ENCODE measurements at regions not wholly inside any gene's neighbourhood (a gene's known extent, or its start where the extent isn't known, plus 50 kb on each side); places are given as distances from the start of the nearest gene placed in this dataset.

DNA sequence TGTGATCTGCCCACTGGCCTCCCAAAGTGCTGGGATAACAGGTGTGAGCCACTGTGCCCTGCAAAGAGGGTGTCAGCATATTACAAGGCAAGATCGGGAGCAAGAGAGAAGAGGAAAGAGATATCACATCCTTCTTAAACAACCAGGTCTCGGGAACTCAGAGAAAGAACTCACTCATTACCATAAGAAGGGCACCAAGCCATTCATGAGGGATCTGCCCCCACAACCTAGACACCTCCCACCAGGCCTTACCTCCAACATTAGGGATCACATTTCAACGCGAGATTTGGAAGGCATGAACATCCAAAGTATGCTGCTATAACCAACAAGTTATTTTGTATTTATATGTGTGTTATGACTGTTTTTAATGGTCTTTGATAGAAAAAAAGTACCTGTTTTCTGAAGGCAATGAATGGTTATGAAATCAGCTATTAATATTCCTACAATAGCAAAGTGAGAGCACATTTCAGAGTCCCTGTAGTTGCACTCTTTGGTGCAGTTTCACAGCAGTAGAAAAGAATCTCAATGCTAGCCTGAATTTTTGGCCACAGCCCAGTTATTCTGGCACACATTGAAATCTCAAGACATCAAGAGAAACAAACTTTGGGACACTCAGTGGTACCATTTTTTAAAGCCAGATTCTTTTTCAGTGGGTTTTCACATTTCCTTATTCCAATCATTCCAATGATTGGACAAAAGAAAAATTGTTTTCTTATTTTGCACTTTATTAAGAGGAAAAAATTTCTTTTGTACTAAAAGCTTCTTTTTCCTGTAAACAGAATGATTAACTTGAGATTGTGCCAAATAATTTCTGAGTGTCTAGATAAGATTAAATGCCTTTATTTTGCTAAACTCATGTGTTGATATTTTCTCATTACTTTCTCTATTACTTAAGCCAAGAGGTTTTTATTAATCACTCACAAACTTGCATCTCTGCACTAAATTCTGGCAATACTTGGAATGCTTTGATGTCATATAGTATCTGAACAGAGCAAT, 582.6 kb upstream of the ATP2B1 start:
- Histone ChIP-seq H3K4me1 (peaks cover 10% of the 10 kb centered on the region), H3K4me3 (no peak overlapping the region), H3K27me3 (no peaks in the 10 kb centered on the region), H3K9me3 (no peaks in the 10 kb centered on the region), H3K27ac (no peak overlapping the region), H3K36me3 (no peaks in the 10 kb centered on the region)
- no peak for DNase-seq (ENCODE audit: extremely low spot score in 2 of 2)
- TF ChIP-seq POLR2A (IDR thresholded peaks at IDR 0.05) = no peak
- TF ChIP-seq, protein P1, sequence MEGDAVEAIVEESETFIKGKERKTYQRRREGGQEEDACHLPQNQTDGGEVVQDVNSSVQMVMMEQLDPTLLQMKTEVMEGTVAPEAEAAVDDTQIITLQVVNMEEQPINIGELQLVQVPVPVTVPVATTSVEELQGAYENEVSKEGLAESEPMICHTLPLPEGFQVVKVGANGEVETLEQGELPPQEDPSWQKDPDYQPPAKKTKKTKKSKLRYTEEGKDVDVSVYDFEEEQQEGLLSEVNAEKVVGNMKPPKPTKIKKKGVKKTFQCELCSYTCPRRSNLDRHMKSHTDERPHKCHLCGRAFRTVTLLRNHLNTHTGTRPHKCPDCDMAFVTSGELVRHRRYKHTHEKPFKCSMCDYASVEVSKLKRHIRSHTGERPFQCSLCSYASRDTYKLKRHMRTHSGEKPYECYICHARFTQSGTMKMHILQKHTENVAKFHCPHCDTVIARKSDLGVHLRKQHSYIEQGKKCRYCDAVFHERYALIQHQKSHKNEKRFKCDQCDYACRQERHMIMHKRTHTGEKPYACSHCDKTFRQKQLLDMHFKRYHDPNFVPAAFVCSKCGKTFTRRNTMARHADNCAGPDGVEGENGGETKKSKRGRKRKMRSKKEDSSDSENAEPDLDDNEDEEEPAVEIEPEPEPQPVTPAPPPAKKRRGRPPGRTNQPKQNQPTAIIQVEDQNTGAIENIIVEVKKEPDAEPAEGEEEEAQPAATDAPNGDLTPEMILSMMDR (IDR thresholded peaks at IDR 0.05) = no peak
- no peak for TF ChIP-seq POLR2AphosphoS5 (IDR thresholded peaks at IDR 0.05; ENCODE audit: insufficient read depth in 1 of 2, low read depth in 1 of 2)
- intact Hi-C loops (cut with DNase I) = no loop called here

DNA sequence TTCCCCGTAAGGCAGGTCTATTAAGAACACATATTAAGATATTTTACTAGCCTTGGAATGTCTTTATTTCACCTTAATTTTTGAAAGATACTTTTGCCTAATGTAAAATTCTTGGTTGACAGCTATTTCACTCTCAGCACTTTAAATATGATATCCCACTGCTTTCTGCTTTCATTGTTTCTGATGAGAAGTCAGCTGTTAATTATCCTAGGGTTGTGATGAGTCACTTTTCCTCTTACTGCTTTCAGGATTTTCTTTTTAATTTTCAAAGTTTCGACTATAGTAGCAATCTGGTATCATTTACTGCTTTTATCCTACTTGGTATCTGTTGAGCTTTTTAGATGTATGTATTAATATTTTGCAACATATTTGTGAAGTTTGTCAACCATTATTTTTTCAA, 578.9 kb upstream of the ATP2B1 start:
- Histone ChIP-seq H3K27me3 (no peaks in the 10 kb centered on the region), H3K4me3 (no peak overlapping the region), H3K4me1 (peaks cover 8% of the 10 kb centered on the region), H3K27ac (no peak overlapping the region), H3K36me3 (no peaks in the 10 kb centered on the region), H3K9me3 (no peaks in the 10 kb centered on the region)
- intact Hi-C loops (cut with DNase I) = no loop called here
- DNase-seq (ENCODE audit: extremely low spot score in 2 of 2) = no peak
- TF ChIP-seq, protein P1 (IDR thresholded peaks at IDR 0.05) = no peak
- no peak for TF ChIP-seq POLR2AphosphoS5 (IDR thresholded peaks at IDR 0.05; ENCODE audit: insufficient read depth in 1 of 2, low read depth in 1 of 2)
- no peak for TF ChIP-seq POLR2A (IDR thresholded peaks at IDR 0.05)

DNA sequence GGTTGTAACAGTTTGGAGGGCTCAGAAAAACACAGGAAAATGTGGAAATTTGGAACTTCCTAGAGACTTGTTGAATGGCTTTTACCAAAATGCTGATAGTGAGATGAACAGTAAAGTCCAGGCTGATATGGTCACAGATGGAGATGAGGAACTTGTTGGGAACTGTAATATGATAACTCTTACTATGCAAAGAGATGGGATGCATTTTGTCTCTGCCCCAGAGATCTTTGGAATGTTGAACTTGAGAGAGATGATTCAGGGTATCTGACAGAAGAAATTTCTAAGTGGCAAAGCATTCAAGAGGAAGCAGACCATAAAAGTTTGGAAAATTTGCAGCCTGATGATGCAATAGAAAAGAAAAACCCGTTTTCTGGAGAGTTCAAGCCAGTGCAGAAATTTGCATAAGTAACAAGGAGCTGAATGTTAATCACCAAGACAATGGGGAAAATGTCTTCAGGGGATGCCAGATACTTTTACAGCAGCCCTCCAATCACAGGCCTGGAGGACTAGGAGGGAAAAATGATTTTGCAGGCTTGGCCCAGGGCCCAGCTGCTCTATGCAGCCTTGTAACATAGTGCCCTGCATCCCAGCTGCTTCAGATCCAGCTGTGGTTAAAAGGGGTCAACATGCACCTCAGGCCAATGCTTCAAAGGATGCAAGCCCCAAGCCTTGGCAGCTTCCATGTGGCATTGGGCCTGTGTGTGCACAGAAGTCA, 572.7 kb upstream of the ATP2B1 start:
- TF ChIP-seq POLR2AphosphoS5 (IDR thresholded peaks at IDR 0.05; ENCODE audit: insufficient read depth in 1 of 2, low read depth in 1 of 2) (no peak), POLR2A (IDR thresholded peaks at IDR 0.05) (no peak)
- TF ChIP-seq, protein P1 (IDR thresholded peaks at IDR 0.05) = no peak
- Histone ChIP-seq H3K27ac (no peak overlapping the region), H3K9me3 (no peaks in the 10 kb centered on the region), H3K4me3 (no peak overlapping the region), H3K27me3 (no peaks in the 10 kb centered on the region), H3K36me3 (no peaks in the 10 kb centered on the region), H3K4me1 (no peaks in the 10 kb centered on the region)
- DNase-seq (ENCODE audit: extremely low spot score in 2 of 2) = no peak
- intact Hi-C loops (cut with DNase I) = no loop called here

DNA sequence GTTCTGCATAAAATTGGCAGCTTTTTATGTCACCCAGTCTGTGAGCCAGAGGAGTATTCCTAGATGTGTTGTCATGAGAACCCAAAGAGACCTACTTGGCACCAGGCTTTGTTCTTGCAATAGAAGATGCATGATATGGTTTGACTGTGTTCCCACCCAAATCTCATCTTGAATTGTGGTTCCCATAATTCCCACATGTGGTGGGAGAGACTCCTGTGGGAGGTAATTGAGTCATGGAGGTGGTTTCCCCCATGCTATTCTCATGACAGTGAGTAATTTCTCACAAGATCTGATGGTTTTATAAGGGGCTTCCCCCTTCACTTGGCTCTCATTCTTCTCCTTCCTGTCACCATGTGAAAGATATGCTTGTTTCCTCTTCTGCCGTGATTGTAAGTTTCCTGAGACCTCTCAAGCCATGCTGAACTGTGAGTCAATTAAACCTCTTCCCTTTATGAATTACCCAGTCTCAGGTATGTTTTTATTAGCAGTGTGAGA, 572.0 kb upstream of the ATP2B1 start:
- H3K9me3 ChIP-seq = no peaks in the 10 kb centered on the region
- no peak for DNase-seq (ENCODE audit: extremely low spot score in 2 of 2)
- intact Hi-C loops (cut with DNase I) = no loop called here
- H3K4me3 ChIP-seq = no peak overlapping the region
- no peaks in the 10 kb centered on the region for H3K4me1 ChIP-seq
- H3K36me3 ChIP-seq = no peaks in the 10 kb centered on the region
- H3K27me3 ChIP-seq = no peaks in the 10 kb centered on the region
- no peak for TF ChIP-seq POLR2AphosphoS5 (IDR thresholded peaks at IDR 0.05; ENCODE audit: insufficient read depth in 1 of 2, low read depth in 1 of 2)
- TF ChIP-seq, protein P1 (IDR thresholded peaks at IDR 0.05) = no peak
- TF ChIP-seq POLR2A (IDR thresholded peaks at IDR 0.05) = no peak
- no peak overlapping the region for H3K27ac ChIP-seq

Data from vagina (tissue), 2 donors.